HG03354 (cell line): ENCODE measurements at regions not wholly inside any gene's neighbourhood (a gene's known extent, or its start where the extent isn't known, plus 50 kb on each side); places are given as distances from the start of the nearest gene placed in this dataset.

Experiments used
- ATAC-seq: cut with Tn5 transposase; IDR thresholded peaks from one replicate; pipeline ENCODE4 v1.9.1; 2021; ENCODE audit warnings: mild to moderate bottlenecking; ENCODE audit not compliant: unreplicated experiment, poor library complexity, severe bottlenecking

DNA sequence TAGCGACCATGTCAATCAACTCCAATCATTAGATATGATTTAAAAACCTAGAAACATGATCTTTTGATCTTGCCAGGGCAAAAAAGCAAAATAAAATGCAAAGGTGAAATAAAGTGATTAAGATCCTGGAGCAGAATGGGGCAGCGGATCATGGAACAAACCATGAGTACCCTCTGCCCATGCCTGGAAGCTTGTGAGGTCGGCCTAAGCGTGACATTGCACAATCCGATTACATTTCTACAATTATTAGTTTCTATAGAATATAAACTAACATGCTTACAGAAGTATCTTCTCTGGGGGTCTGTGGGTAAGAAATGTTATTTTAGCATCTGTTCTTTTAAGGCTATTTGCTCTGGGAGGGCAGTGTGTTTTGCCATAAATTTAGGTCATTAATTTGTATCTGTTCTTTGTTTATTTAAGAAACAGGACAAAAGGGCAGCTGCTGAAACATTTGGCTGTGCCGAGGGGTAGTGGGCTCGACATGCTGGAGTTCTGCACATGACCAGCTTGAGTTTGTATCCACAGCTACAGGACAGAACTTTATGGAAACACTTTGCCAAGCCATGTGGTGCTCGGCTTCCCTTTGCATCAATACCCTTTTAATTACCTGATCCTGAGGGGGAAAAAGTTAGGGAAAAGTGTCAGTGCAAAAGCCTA lies 55.9 kb downstream of the ZBTB18 start:
- ATAC-seq: no peak

- no peak for ATAC-seq
Measured at GRCh38 chr1:244111027-244111426, 59.9 kb downstream of the ZBTB18 start.

DNA sequence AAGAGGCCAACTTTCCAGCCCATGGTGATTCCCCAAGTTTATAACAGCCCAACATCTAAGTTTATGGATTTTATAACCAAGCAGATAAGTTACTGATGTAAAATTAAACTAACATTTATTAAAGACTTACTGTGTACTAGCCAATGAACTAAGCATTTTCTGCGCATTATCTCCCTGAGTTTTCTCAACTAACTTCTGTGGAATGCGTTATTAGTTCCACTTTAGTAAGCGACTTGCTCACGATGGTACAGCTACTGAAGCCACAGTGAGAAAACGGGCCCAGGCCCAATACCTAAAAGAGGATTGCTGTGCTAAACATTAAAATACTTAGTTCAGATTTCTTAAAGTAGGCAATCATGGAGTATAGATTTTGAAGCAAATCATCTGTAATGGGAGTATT lies 61.0 kb downstream of the ZBTB18 start:
- no peak for ATAC-seq

DNA sequence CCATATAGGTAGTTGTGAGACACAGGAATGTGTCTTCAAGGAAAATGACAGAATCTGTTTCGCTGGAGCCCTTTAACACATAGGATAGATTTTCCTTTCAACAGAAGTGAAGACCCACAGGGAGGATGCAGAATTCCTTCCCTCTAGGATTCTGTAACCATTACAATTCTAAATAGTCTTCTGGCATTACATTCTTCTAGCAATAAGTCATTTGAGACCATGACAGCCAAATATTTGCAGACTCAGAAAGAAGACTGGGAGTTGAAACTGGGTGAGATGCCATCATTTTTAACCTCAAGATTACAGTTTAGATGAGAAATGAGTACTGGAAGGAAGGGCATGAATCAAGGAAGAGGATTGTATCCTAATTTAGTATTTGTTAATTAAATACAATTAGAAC lies 61.6 kb downstream of the ZBTB18 start:
- ATAC-seq: no peak

DNA sequence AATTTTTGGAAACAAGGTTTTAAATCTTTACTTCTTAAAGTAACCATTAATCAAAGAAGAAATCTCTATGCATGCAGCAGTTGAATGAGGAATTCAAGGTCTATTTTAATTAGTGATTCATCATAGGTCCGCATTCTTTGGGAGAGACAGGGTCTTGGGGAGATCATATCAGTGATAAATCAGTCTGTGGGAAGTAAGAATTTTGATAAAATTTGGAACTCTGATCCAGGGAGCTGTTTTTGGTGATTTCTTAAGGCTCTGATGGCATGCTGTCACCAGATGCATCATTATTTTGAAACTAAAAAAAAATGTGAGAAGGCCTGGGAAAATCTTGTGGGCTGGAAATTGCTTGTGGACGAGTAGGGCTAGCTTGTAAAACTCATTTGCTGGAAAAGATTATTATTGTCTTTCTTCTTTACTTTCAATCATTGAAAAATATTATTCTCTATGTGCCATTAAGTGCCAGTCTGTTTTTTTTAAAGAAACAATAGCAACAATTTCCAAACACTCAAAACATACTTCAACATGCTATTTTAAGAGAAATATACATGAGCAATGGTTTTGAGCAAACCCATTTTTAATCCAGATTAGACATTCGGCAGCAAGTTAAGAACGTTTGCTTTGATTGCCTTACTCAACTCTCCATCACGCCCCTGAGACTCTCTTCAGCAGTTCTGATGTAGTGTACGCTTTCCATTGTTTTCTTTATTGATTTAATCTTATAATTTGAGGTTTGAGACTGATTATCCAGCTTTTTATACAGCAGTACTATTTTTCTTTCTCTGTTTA lies 62.6 kb downstream of the ZBTB18 start:
- ATAC-seq: no peak

DNA sequence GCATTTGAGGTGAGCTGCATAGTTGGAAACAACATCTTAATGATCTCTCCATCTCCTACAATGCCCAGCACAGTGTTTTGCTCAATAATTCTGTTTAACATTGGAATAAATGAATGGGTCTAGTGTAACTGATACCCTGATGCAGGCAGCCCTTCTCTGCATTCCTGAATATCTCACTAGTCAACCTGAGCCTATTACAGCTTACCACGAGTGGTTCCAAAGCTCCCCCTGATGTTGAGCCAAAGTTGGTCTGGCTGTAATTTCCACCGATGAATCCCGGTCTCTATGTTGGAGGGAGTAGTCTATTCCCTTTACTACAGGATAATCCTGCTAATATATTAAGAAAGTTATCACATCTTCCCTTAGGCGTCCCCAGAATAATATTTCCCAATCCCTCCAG lies 63.8 kb downstream of the ZBTB18 start:
- no peak for ATAC-seq

DNA sequence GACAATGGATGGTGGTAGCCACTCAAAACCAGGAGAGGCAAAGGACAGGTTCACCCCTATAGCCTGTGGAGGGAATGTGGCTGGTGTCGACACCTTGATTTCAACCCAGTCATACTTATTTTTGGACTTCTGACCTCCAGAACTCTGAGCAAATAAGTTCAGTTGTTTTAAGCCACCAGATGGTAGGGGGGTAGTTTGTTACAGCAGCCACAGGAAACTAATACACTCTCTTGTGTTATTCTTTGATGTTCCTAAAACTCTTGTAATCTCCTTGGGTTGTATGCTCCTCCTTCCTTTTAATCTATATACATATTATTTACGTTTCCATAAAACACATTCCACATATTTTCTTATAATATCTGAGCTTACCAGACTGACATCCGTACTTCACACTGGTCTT lies 65.9 kb downstream of the ZBTB18 start:
- ATAC-seq: no peak

DNA sequence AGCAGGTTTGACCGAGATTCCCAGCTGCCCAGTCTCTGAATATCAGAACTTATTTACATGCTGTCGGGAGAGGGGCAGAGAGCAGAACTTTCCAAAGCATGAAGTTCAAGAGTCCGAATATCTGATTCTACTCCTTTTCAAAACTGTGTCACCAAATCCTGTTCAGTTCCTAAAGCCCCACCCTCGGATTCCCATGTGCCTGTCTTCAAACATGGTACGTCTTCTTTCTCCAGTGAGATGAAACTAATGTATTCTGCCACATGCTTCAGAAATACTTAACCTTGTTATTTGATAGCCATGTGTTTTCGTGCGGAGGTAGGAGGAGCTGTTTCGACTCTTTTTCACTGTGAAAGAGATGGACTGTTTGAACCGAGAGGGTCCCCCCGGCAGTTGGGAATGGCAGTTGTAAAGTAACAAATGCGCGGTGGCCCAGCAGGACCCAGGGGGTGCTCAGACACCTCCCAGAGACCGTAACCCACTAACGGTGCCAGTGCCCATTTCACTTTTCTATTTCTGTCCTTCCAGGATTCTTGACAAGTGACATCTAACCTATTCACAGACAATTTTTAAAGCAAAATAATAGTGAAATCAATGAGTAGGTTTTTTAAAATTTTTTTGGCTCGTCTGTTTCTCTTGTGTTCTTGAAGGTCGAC lies 67.2 kb downstream of the ZBTB18 start:
- no peak for ATAC-seq

DNA sequence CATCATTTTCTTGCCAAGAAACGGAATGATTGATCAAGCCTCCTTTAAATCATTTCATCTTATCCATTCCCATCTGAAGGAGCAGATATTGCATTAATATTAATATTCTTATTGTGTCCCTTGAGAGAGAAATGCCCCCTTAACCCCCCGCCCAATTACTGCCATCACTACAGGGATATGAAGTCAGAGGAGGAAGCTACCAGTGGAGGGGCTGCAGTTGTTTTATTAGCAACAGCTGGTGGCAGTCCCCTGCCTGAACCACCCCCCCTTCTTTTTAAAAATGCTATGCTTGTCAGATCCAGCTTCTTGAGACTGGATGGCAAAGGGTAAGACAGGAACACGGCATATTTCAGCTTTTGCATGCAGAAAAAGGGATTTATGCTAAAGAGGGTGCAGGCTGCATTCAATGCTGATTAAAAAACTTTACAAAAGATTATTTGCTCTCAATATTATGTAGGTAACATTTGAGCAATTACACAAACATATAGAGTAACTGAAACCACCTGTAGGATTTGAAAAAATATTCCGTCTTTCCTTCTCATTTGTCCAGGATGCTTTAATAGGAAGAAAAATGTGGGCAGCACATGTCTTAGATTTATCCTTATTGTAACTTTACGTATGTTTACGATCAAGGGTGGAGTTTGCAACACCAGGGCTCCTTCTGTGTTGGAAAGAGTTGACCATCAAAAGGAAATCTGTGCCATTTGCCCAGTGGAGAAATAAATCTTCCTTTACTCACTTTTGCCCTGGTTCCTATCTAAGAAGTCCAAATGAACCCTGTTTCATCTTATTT lies 77.7 kb downstream of the ZBTB18 start:
- ATAC-seq: no peak

GRCh38 chr1:244137276-244137675 lies 86.2 kb downstream of the ZBTB18 start:
- ATAC-seq: no peak

- no peak for ATAC-seq
Measured at GRCh38 chr1:244137725-244138124, 86.6 kb downstream of the ZBTB18 start.

DNA sequence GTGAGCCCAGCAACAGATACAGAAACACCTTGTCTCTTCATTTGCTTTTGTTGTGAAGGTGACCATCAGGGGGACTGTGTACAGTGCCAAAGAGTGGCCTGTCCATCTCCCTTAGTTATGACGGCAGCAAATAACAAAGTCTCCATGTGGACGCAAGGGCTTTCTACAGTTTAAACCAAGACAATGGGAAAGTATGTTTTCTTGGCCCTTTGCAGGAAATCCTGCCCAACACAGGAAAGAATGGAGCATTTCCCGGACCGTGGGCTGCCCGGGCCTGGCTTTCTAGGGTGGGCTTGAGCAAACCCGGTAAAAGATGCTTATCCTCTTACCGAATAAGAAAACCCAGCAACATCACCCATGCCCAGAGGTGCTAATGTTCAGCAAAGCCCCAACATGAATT lies 87.3 kb downstream of the ZBTB18 start:
- ATAC-seq: no peak

DNA sequence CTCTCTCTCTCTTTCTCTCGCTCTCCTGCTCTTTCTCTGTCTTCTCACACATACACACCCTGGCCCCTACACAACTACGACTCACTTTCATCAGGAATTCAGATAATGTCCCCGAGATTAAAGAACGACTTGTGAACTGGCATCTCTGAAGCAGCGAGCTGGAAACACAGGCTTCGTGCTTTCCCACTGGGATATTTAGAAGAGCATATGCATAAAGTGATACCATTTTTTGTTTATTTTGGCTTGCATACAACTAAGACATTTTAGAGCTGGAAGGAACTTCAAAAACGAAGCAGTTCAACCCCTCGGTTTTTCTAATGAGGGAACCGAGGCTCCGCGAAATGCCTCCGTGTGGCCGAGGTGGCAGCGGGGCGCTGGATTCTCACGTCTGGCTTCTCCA lies 88.6 kb downstream of the ZBTB18 start:
- no peak for ATAC-seq

GRCh38 chr1:244140420-244140819 lies 89.3 kb downstream of the ZBTB18 start:
- ATAC-seq: no peak

GRCh38 chr1:244144053-244144452 lies 93.0 kb downstream of the ZBTB18 start:
- no peak for ATAC-seq

GRCh38 chr1:244150071-244150470 lies 99.0 kb downstream of the ZBTB18 start:
- ATAC-seq: no peak

DNA sequence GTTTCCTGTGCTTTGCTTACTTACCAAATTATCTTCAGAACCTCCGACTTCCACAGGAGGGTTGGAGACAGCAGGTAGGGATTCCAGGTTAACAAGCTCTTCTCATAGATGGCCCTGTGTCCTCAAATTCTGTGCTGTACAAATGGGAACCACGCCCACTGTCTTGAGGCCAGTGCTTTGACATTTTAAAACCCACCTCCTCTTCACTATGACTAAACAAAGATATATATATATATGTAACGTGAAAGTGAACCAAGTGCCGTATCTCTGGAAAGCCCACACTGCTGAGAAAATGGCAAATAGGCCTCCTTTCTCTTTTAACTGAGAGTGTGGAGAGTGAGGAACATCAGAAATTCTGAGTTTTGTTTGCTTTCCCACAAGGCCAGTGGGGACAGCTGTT lies 99.6 kb downstream of the ZBTB18 start:
- ATAC-seq: no peak

- ATAC-seq: no peak
Measured at GRCh38 chr1:244151537-244151936, 100.5 kb downstream of the ZBTB18 start.

- ATAC-seq: no peak
Measured at GRCh38 chr1:244154508-244154871, 103.4 kb downstream of the ZBTB18 start.

DNA sequence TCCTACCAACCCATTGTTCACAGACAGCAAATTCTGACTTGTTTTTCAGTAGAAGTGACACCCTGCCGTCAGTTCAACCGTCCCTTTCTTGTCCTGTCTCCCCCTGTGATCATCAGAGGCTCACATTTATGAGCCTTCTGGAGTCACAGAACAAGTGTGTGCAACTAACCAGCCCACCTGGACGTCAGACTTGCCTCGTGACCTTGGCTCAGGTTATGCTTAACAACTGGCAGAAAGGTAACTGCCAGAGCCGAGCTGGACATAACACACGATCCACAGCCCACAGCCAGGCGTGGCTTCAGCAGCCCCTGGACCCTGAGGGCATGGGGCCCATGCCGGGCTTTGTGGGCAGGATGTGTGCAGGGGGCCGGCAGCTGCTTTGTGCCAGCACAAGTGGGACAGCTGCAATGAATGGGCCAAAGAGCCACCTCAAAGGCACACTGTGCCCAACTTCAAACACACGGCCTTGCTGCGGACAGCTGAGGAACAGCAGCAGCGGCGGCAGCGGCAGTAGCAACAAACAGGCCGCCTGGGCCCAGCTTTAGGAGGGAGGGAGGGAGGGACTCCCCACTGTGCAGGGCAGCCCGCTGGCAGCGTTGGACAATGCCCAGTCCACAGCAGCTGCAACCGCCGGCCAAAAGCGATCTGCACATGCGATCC lies 103.9 kb downstream of the ZBTB18 start:
- ATAC-seq: no peak
